Uterus (tissue), 3 donors: ENCODE measurements at regions not wholly inside any gene's neighbourhood (a gene's known extent, or its start where the extent isn't known, plus 50 kb on each side); places are given as distances from the start of the nearest gene placed in this dataset.

Experiments used
- DNase-seq, 2 donors: peaks; one replicate each; pipeline ENCODE4 v3.0.0-alpha.2; 2019 to 2020
- H3K27ac ChIP-seq, 2 donors: fragments of 200-600 bp; sonication (generic); 1 replicate in 1 of 2; 2 replicates in 1 of 2; pipeline ENCODE4 v1.5.1; 2016 to 2018
- H3K27me3 ChIP-seq, 2 donors: fragments of 200-600 bp; sonication (generic); one replicate each; pipeline ENCODE4 v1.5.1; 2018 to 2019; ENCODE audit warnings: control low read depth in 1 of 2
- H3K36me3 ChIP-seq, 2 donors: fragments of 200-600 bp; sonication (generic); one replicate each; pipeline ENCODE4 v1.5.1; 2019; ENCODE audit warnings: control low read depth in 1 of 2
- H3K4me1 ChIP-seq, 2 donors: fragments of 200-600 bp; sonication (generic); one replicate each; pipeline ENCODE4 v1.5.1; 2018 to 2019; ENCODE audit warnings: control low read depth in 1 of 2
- H3K4me3 ChIP-seq, 2 donors: fragments of 200-600 bp; sonication (generic); 1 replicate in 1 of 2; 2 replicates in 1 of 2; pipeline ENCODE4 v1.5.1; 2018 to 2019; ENCODE audit warnings: mild to moderate bottlenecking in 1 of 2
- H3K9me3 ChIP-seq, 2 donors: fragments of 200-600 bp; sonication (generic); one replicate each; pipeline ENCODE4 v1.5.1; 2019; ENCODE audit warnings: control low read depth in 1 of 2
- POLR2A ChIP-seq, 2 donors: fragments of 450-650 bp; IDR thresholded peaks; one replicate each; pipeline ENCODE4 v1.6.1; 2016; ENCODE audit warnings: antibody characterized with exemption in 2 of 2, mild to moderate bottlenecking in 1 of 2, moderate library complexity in 1 of 2
- intact Hi-C: fragments of 100-400 bp; cut with DNase I; formaldehyde crosslinking; loops from one replicate; pipeline ENCODE4 v1.15.1; 2023; ENCODE audit warnings: low total_unique reads
- TF ChIP-seq, protein P1 (sequence below), 4 experiments: fragments of 200-600 bp in 2 of 4; fragments of 450-650 bp in 2 of 4; sonication (generic) in 2 of 4; IDR thresholded peaks; one replicate each; pipeline ENCODE4 v1.5.1; 2016 to 2019; ENCODE audit warnings: antibody characterized with exemption in 4 of 4, mild to moderate bottlenecking in 2 of 4, moderate library complexity in 1 of 4
- donor health status: DM: yes; HTN: yes; CAD: no.

DNA sequence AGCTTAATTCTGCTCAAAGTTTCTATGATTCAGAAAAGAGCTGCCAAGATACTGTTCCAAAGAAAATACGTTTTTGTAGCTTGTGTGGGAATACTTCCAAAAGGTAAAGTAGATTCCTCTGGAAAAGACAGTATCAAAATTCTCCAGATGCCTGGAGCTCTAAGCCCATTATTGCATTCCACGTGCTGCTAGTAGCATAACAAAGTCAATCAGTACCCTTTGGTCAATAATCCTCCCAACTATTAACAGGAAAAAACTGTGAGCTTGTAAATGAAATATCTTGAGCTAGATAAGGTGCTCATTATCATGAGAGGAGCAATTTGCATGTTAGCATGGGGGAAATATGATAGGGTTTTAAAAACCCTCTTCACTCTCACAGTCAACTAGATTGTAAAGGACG lies 229.5 kb upstream of the TYRP1 start:
- TF ChIP-seq POLR2A (IDR thresholded peaks at IDR 0.05), result no peak
- TF ChIP-seq, protein P1, sequence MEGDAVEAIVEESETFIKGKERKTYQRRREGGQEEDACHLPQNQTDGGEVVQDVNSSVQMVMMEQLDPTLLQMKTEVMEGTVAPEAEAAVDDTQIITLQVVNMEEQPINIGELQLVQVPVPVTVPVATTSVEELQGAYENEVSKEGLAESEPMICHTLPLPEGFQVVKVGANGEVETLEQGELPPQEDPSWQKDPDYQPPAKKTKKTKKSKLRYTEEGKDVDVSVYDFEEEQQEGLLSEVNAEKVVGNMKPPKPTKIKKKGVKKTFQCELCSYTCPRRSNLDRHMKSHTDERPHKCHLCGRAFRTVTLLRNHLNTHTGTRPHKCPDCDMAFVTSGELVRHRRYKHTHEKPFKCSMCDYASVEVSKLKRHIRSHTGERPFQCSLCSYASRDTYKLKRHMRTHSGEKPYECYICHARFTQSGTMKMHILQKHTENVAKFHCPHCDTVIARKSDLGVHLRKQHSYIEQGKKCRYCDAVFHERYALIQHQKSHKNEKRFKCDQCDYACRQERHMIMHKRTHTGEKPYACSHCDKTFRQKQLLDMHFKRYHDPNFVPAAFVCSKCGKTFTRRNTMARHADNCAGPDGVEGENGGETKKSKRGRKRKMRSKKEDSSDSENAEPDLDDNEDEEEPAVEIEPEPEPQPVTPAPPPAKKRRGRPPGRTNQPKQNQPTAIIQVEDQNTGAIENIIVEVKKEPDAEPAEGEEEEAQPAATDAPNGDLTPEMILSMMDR (IDR thresholded peaks at IDR 0.05), result no peak
- DNase-seq, result no peak
- no peaks in the 10 kb centered on the region for H3K36me3 ChIP-seq
- no peak overlapping the region for H3K27ac ChIP-seq
- no peak overlapping the region for H3K4me3 ChIP-seq
- intact Hi-C loops, result no loop called here
- H3K27me3 ChIP-seq, result no peaks in the 10 kb centered on the region
- H3K9me3 ChIP-seq, result no peaks in the 10 kb centered on the region
- no peaks in the 10 kb centered on the region for H3K4me1 ChIP-seq

DNA sequence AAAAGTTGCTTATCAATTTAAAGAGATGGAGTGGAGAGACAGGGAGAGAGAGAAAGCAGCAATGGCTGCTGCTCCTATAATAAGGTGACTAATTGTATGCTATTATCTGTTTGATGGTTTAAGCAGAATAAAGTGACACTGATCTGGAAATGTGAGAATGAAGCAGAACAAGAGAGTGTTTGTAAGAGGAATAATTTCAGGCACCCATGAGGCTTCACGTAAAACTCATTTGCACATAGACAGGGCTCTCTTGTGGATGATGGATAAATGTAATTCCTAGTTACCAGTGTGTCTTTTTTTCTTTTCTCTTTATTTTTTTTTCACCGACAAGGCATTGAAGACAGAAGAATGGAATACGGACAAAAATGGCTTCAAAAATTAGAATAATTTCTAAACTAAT lies 228.8 kb upstream of the TYRP1 start:
- no peaks in the 10 kb centered on the region for H3K9me3 ChIP-seq
- no peak overlapping the region for H3K4me3 ChIP-seq
- no peak for DNase-seq
- intact Hi-C loops, result no loop called here
- no peaks in the 10 kb centered on the region for H3K4me1 ChIP-seq
- H3K27me3 ChIP-seq, result no peaks in the 10 kb centered on the region
- H3K27ac ChIP-seq, result no peak overlapping the region
- no peak for TF ChIP-seq POLR2A (IDR thresholded peaks at IDR 0.05)
- TF ChIP-seq, protein P1 (IDR thresholded peaks at IDR 0.05), result no peak
- no peaks in the 10 kb centered on the region for H3K36me3 ChIP-seq

DNA sequence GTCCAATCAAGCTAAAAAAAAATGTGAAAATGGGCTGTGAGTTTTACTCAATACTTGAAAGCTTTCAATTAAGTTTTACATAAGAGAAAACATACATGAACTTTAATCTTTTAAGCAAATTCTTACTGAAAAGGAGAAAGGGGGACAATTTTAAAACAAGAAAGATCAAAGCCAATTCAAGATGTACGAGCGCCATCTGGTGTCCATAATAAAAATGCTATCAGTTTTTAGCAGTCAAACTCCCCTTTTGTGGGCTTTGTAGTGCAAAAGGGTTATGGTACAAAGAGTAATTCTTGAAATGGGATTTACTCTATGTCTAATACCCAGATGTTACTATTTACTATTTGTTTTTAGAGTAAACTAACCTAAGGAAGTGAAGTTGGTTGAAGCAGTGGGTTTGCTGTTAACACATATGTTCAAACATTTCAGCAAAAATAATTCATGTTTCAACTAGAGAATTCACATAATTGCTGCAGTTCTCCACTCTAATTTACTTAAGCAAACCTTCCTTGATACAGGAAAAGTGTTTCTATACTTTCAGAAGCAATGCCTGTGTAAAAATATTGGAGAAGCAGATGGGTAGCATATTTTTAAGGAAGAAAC lies 228.2 kb upstream of the TYRP1 start:
- TF ChIP-seq, protein P1 (IDR thresholded peaks at IDR 0.05), result peak in 1 of 4 experiments; percentile 30
- TF ChIP-seq POLR2A (IDR thresholded peaks at IDR 0.05), result no peak
- no peaks in the 10 kb centered on the region for H3K9me3 ChIP-seq
- intact Hi-C loops, result no loop called here
- no peaks in the 10 kb centered on the region for H3K4me1 ChIP-seq
- H3K36me3 ChIP-seq, result no peaks in the 10 kb centered on the region
- H3K27ac ChIP-seq, result no peak overlapping the region
- no peak overlapping the region for H3K4me3 ChIP-seq
- no peaks in the 10 kb centered on the region for H3K27me3 ChIP-seq
- no peak for DNase-seq

DNA sequence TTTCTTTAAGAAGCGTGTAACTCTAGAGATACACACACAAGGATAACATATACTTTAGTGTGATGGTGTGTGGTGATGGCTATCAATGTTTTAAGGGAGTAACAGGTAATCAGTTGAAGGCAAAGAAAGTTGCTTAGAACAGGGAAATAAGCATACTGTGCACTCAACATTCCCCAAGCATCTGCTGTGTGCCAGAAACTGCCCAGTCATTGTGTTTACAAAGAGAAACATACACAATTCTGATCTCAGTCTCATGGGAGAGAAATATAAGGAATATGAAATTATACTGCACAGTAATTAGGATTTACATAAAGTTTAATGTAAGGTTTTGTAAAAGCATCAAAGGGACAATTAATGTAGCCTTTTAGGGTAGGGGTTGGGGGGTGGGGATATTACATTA lies 224.1 kb upstream of the TYRP1 start:
- intact Hi-C loops, result no loop called here
- no peaks in the 10 kb centered on the region for H3K4me1 ChIP-seq
- H3K27ac ChIP-seq, result no peak overlapping the region
- no peak overlapping the region for H3K4me3 ChIP-seq
- H3K27me3 ChIP-seq, result no peaks in the 10 kb centered on the region
- H3K36me3 ChIP-seq, result no peaks in the 10 kb centered on the region
- TF ChIP-seq, protein P1 (IDR thresholded peaks at IDR 0.05), result no peak
- no peak for TF ChIP-seq POLR2A (IDR thresholded peaks at IDR 0.05)
- no peak for DNase-seq
- no peaks in the 10 kb centered on the region for H3K9me3 ChIP-seq

DNA sequence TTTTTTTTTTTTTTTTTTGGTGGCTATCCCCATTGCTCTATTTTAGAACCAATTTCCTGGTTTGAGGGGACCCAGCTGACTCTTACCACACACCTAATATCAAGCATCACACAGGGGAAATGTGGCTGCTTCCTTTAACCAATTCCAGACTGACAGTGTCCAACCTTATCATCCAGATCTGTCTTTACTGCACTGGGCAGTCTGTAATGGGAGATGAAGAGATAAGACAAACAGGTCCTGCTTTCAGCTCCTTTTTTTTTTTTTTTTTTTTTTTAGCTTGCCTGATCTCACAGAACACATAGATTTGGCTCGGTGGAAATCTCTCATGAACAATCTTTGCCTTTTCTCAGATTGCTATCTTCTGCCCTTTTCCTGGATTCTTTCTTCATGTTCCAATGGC lies 198.8 kb upstream of the TYRP1 start:
- no peak overlapping the region for H3K27ac ChIP-seq
- no peaks in the 10 kb centered on the region for H3K4me1 ChIP-seq
- no peak overlapping the region for H3K4me3 ChIP-seq
- DNase-seq, result no peak
- intact Hi-C loops, result no loop called here
- H3K9me3 ChIP-seq, result no peaks in the 10 kb centered on the region
- no peak for TF ChIP-seq POLR2A (IDR thresholded peaks at IDR 0.05)
- TF ChIP-seq, protein P1 (IDR thresholded peaks at IDR 0.05), result no peak
- no peaks in the 10 kb centered on the region for H3K27me3 ChIP-seq
- no peaks in the 10 kb centered on the region for H3K36me3 ChIP-seq
